Neural progenitor cell (in vitro differentiated cells): ENCODE measurements at regions not wholly inside any gene's neighbourhood (a gene's known extent, or its start where the extent isn't known, plus 50 kb on each side); places are given as distances from the start of the nearest gene placed in this dataset.

Source experiments
- DNase-seq: peaks from one replicate; pipeline ENCODE4 v3.0.0-alpha.2; 2016; ENCODE audit warnings: low spot score
- H2AFZ ChIP-seq: fragments of 200-600 bp; sonication (generic); replicated peaks from 2 replicates; pipeline ENCODE4 v1.6.1; 2016; ENCODE audit warnings: antibody characterized with exemption
- H3F3A ChIP-seq: fragments of 200-600 bp; sonication (generic); 2 replicates; pipeline ENCODE4 v1.6.1; 2016; ENCODE audit warnings: antibody characterized with exemption, low read depth
- H3K27ac ChIP-seq: fragments of 200-600 bp; sonication (generic); 2 replicates; pipeline ENCODE4 v1.5.1; 2016; ENCODE audit warnings: mild to moderate bottlenecking
- H3K27me3 ChIP-seq: fragments of 200-600 bp; sonication (generic); 2 replicates; pipeline ENCODE4 v1.6.1; 2016; ENCODE audit warnings: mild to moderate bottlenecking, moderate library complexity
- H3K36me3 ChIP-seq: fragments of 200-600 bp; sonication (generic); 2 replicates; pipeline ENCODE4 v1.5.1; 2016
- H3K4me1 ChIP-seq: fragments of 200-600 bp; sonication (generic); 2 replicates; pipeline ENCODE4 v1.6.1; 2016; ENCODE audit warnings: mixed run types
- H3K4me2 ChIP-seq: fragments of 200-600 bp; sonication (generic); 2 replicates; pipeline ENCODE4 v1.6.1; 2016
- H3K4me3 ChIP-seq: fragments of 200-600 bp; sonication (generic); 2 replicates; pipeline ENCODE4 v1.5.1; 2016
- H3K79me2 ChIP-seq: fragments of 200-600 bp; sonication (generic); 2 replicates; pipeline ENCODE4 v1.6.1; 2016; ENCODE audit warnings: low read depth
- H3K9ac ChIP-seq: fragments of 200-600 bp; sonication (generic); 2 replicates; pipeline ENCODE4 v1.6.1; 2016
- H3K9me3 ChIP-seq: fragments of 200-600 bp; sonication (generic); 2 replicates; pipeline ENCODE4 v1.5.1; 2016; ENCODE audit warnings: low read depth
- H4K20me1 ChIP-seq: fragments of 200-600 bp; sonication (generic); 2 replicates; pipeline ENCODE4 v1.6.1; 2016; ENCODE audit warnings: low read depth
- H3K27ac Mint-ChIP-seq: 3 replicates; pipeline ENCODE4 v1.8.0; 2021; ENCODE audit warnings: mixed read lengths
- H3K27me3 Mint-ChIP-seq: 2 replicates; pipeline ENCODE4 v1.8.0; 2022; ENCODE audit warnings: low read depth, mild to moderate bottlenecking, inconsistent platforms, moderate library complexity, mixed read lengths; ENCODE audit not compliant: insufficient read depth
- H3K36me3 Mint-ChIP-seq: 3 replicates; pipeline ENCODE4 v1.8.0; 2021; ENCODE audit warnings: mixed read lengths
- H3K4me1 Mint-ChIP-seq: 3 replicates; pipeline ENCODE4 v1.8.0; 2021; ENCODE audit warnings: mixed read lengths
- H3K4me3 Mint-ChIP-seq: 3 replicates; pipeline ENCODE4 v1.8.0; 2021; ENCODE audit warnings: mild to moderate bottlenecking, moderate library complexity, mixed read lengths
- H3K9me3 Mint-ChIP-seq: 3 replicates; pipeline ENCODE4 v1.8.0; 2020; ENCODE audit warnings: mixed read lengths
- EZH2phosphoT487 ChIP-seq: fragments of 200-600 bp; sonication (generic); IDR thresholded peaks from 2 replicates; pipeline ENCODE4 v1.6.1; 2017; ENCODE audit warnings: antibody characterized with exemption
- TF ChIP-seq, protein P1 (sequence below): fragments of 200-600 bp; sonication (generic); IDR thresholded peaks from 2 replicates; pipeline ENCODE4 v1.5.1; 2017; ENCODE audit warnings: antibody characterized with exemption, mild to moderate bottlenecking

DNA sequence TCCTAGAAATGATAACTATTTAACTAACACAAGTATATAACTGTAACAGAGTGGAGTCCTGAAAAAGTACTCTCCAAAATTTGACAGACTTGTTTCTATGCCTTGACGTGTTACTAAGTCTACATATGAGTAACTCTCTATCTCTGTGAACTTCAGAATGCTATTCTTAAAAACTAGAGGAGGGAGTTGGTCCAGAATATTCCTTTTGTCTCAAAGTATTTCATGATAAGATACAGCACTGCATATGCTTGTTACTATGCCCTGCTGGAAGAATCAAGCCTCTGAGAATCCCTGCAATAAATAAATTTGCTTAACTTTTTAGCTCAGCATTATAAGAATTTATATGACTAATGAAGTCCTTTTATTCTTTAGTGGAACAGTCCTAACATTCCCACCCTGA lies 50.9 kb upstream of the ATXN3L start:
- H3K27ac ChIP-seq, result no peak overlapping the region
- no peaks in the 10 kb centered on the region for H3K27me3 ChIP-seq
- H3K4me1 Mint-ChIP-seq, result peaks cover 14% of the 10 kb centered on the region
- no peaks in the 10 kb centered on the region for H3K36me3 Mint-ChIP-seq
- H3K9me3 Mint-ChIP-seq, result no peaks in the 10 kb centered on the region
- peaks cover 24% of the 10 kb centered on the region for H3K4me1 ChIP-seq
- H2AFZ ChIP-seq, result no peak overlapping the region
- no peaks in the 10 kb centered on the region for H3K9me3 ChIP-seq
- H3K36me3 ChIP-seq, result no peaks in the 10 kb centered on the region
- no peak for DNase-seq
- H3K79me2 ChIP-seq, result no peaks in the 10 kb centered on the region
- H3K27ac Mint-ChIP-seq, result no peak overlapping the region
- H3K4me3 ChIP-seq, result no peak overlapping the region
- no peak overlapping the region for H3K4me2 ChIP-seq
- no peak overlapping the region for H3K9ac ChIP-seq
- H3F3A ChIP-seq, result peaks cover 11% of the 10 kb centered on the region
- TF ChIP-seq, protein P1, sequence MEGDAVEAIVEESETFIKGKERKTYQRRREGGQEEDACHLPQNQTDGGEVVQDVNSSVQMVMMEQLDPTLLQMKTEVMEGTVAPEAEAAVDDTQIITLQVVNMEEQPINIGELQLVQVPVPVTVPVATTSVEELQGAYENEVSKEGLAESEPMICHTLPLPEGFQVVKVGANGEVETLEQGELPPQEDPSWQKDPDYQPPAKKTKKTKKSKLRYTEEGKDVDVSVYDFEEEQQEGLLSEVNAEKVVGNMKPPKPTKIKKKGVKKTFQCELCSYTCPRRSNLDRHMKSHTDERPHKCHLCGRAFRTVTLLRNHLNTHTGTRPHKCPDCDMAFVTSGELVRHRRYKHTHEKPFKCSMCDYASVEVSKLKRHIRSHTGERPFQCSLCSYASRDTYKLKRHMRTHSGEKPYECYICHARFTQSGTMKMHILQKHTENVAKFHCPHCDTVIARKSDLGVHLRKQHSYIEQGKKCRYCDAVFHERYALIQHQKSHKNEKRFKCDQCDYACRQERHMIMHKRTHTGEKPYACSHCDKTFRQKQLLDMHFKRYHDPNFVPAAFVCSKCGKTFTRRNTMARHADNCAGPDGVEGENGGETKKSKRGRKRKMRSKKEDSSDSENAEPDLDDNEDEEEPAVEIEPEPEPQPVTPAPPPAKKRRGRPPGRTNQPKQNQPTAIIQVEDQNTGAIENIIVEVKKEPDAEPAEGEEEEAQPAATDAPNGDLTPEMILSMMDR, result no peak
- no peak for TF ChIP-seq EZH2phosphoT487
- H3K27me3 Mint-ChIP-seq, result no peaks in the 10 kb centered on the region
- H4K20me1 ChIP-seq, result no peaks in the 10 kb centered on the region
- H3K4me3 Mint-ChIP-seq, result no peak overlapping the region
